ENCODE measurements at regions not wholly inside any gene's neighbourhood (a gene's known extent, or its start where the extent isn't known, plus 50 kb on each side); places are given as distances from the start of the nearest gene placed in this dataset.
"Not testable (repeated sequence)": the region's sequence is repeated elsewhere in the genome, so short reads cannot be mapped to it uniquely, and the experiment has no call there.

DNA sequence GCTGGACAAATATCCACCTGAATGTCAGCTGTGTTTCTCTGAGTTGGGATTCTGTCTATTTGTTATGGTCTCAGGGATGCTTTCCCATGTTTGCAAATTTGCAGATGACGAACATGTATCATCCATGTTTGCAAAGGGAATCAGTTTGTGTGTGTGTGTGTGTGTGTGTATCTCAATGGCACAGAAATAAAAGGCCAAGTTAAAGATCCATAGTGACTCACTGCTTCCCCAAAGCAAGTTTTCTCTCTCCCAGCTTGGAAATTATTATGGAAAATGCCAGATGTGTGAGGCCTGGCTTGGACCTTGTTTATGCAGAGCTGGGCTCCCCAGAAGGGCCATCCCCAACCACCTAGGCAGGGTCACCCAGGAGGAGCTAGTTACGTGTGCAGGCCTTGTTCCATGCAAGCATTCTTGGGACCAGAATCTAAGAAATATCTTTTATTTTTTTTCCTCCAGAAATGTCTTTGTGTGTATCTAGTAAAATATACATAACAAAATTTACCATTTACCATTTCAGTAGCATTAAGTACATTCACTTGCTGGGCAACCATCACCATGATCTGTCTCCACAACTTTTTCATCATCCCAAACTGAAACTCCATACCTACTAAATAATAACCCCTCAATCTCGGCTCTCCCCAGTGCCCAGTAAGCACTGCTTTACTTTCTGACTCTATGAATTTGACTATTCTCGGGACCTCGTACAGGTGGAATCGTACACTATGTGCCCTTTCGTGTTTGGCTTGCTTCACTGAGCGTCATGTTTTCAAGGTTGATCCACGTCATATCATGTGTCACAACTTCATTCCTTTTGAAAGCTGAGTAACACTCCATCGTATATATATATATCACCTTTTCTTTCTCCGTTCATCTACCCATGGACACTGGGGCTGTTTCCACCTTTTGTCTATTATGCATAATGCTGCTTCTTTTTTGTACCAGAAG, 56.6 kb upstream of the WNT7B start:
- no peaks in the 10 kb centered on the region for H3K27me3 ChIP-seq (replicated peaks; ENCODE audit: insufficient read depth)
- peaks cover 0 to 18% of the 10 kb centered on the region in 2 donors for H3K4me1 ChIP-seq (ENCODE audit: control insufficient read depth in 1 of 2, low read depth in 2 of 2)
- H3K4me3 ChIP-seq = no peak overlapping the region
- H3K27ac ChIP-seq = peak overlapping the region in 1 of 2 donors; percentile 83
- TF ChIP-seq, protein P1, sequence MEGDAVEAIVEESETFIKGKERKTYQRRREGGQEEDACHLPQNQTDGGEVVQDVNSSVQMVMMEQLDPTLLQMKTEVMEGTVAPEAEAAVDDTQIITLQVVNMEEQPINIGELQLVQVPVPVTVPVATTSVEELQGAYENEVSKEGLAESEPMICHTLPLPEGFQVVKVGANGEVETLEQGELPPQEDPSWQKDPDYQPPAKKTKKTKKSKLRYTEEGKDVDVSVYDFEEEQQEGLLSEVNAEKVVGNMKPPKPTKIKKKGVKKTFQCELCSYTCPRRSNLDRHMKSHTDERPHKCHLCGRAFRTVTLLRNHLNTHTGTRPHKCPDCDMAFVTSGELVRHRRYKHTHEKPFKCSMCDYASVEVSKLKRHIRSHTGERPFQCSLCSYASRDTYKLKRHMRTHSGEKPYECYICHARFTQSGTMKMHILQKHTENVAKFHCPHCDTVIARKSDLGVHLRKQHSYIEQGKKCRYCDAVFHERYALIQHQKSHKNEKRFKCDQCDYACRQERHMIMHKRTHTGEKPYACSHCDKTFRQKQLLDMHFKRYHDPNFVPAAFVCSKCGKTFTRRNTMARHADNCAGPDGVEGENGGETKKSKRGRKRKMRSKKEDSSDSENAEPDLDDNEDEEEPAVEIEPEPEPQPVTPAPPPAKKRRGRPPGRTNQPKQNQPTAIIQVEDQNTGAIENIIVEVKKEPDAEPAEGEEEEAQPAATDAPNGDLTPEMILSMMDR (IDR thresholded peaks at IDR 0.05) = no peak
- H3K9me3 ChIP-seq = no peaks in the 10 kb centered on the region
- no peak for DNase-seq (ENCODE audit: low spot score)
- ATAC-seq (ENCODE audit: insufficient number of reproducible peaks, low FRiP score, low read depth) = no peak
- no peaks in the 10 kb centered on the region for H3K36me3 ChIP-seq

DNA sequence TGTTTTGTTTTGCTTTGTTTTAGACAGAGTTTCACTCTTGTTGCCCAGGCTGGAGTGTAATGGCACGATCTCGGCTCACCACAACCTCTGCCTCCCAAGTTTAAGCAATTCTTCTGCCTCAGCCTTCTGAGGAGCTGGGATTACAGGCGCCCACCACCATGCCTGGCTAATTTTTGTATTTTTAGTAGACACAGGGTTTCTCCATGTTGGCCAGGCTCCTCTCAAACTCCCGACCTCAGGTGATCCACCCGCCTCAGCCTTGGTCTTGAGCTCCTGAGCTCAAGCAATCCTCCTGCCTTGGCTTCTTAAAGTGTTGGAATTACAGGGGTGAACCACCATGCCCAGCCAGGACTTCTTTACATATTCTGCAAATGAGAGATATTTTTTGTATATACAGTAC, 57.5 kb upstream of the WNT7B start:
- DNase-seq (ENCODE audit: low spot score); H3K36me3 ChIP-seq; H3K27me3 ChIP-seq (replicated peaks; ENCODE audit: insufficient read depth); H3K4me3 ChIP-seq; H3K9me3 ChIP-seq; ATAC-seq (ENCODE audit: insufficient number of reproducible peaks, low FRiP score, low read depth): not testable (repeated sequence)
- H3K27ac ChIP-seq = peak overlapping the region in 1 of 2 donors; percentile 83
- peaks cover 0 to 18% of the 10 kb centered on the region in 2 donors for H3K4me1 ChIP-seq (ENCODE audit: control insufficient read depth in 1 of 2, low read depth in 2 of 2)

DNA sequence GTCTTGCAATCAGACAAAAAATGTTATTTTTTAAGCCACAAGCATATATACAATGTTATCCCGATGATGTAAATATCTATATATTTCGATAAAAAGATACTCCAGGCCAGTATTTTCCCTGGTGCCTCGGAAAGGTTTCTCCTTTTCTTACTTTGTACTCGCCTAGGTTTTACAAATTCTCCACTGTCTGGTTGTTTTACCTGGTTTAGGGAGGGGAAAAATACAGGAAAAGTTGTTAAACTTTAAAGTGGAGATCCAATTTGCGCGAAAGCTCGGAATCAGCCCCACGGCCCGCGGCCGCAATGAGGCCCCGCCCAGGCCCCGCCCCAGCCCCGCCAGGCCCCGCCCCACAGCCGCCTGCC, 58.4 kb upstream of the WNT7B start:
- peak overlapping the region; percentile 78 to 83 for H3K27ac ChIP-seq
- DNase-seq (ENCODE audit: low spot score) = no peak
- no peaks in the 10 kb centered on the region for H3K9me3 ChIP-seq
- TF ChIP-seq, protein P1 (IDR thresholded peaks at IDR 0.05) = no peak
- peak overlapping the region; percentile 69 for H3K4me3 ChIP-seq
- H3K36me3 ChIP-seq = no peaks in the 10 kb centered on the region
- no peaks in the 10 kb centered on the region for H3K27me3 ChIP-seq (replicated peaks; ENCODE audit: insufficient read depth)
- H3K4me1 ChIP-seq (ENCODE audit: control insufficient read depth in 1 of 2, low read depth in 2 of 2) = peaks cover 0 to 18% of the 10 kb centered on the region in 2 donors
- peak; percentile 1 for ATAC-seq (ENCODE audit: insufficient number of reproducible peaks, low FRiP score, low read depth)

DNA sequence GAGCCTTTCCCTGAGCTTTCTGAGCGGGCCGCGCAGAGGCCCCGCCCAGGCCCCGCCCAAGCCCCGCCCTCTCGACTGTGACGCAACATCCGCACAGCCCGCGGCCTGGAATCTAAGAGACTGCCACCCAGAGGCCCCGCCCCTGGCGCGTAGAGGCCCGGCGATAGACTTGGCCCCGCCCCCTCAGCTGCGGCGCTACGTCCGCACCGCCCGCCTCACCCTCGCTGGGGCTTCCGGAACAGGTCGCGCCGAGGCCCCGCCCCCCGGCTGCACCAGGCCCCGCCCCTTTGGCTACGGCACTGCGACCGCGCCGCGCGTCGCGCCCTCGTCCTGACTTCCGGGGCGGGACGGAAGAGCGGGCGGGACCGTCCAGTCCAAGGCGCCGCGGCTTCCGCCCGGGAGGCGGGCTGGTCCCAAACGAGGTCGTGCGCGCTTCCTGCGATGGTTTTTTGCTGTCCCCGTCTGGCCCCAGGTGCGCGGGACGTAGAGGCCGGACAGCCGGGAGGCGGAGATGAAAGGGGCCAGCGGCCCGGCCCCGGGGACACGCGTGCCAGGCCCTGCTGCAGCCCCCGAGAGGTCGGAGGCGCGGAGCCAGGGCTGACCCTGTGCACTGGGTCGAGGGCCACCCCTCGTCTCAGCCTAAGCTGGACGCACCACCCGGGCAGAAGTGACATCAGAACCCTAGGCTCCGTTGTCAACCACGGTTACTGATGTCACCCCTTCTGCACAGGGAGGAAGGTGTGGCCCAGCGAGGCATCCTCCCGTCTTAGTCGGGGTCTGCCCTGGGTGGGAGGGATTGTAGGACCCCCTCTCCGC, 59.0 kb upstream of the WNT7B start:
- Histone ChIP-seq H3K9me3 (no peaks in the 10 kb centered on the region), H3K36me3 (no peaks in the 10 kb centered on the region), H3K27me3 (replicated peaks; ENCODE audit: insufficient read depth) (no peaks in the 10 kb centered on the region), H3K4me3 (peak overlapping the region; percentile 76), H3K27ac (peak overlapping the region; percentile 87 to 95), H3K4me1 (ENCODE audit: control insufficient read depth in 1 of 2, low read depth in 2 of 2) (peaks cover 0 to 18% of the 10 kb centered on the region in 2 donors)
- TF ChIP-seq, protein P1 (IDR thresholded peaks at IDR 0.05) = no peak
- ATAC-seq (ENCODE audit: insufficient number of reproducible peaks, low FRiP score, low read depth) (peak; percentile 81), DNase-seq (ENCODE audit: low spot score) (peak; percentile 97)

DNA sequence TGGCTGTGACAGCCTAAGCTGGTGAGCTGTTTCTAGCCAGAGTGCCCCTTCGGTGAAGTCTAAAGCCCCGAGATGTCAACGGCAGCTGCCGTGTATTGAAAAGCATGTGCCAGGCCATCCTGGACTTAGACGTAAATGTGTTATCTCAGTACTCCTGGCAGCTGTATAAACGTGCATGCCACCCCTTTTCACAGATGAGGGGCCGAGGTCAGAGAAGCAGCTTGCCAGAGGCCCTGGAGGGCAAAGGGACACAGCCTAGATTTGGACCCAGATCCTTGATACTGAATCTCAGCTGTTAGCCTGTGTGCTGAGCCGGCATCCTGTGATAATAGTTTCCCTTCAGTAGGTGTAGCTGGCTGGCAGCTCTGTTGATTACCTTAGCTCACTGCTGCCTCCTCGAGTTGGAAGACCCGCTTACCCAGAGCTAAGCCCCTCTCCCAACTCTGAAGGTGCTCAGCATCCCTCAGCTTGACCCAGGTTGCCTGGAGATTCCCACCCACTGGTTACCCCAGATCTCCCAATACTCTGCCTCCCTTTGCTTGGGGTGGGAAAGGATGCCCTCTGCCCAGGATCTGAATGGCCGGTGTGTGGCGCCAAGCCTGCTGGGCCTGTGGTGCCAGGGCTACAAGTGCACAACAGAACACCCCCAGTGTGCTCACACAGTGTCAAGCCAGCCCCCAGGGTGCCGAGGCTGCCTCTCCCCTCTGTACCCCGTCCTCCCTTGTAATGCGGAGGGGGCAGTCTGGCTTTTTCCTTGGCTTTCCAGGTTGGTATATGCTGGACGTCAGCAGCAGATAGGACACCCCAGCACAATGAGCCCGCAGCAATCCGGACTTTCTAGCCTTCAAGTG, 59.8 kb upstream of the WNT7B start:
- TF ChIP-seq, protein P1 (IDR thresholded peaks at IDR 0.05) = no peak
- ATAC-seq (ENCODE audit: insufficient number of reproducible peaks, low FRiP score, low read depth) (no peak), DNase-seq (ENCODE audit: low spot score) (no peak)
- H3K9me3 ChIP-seq = no peaks in the 10 kb centered on the region
- peak overlapping the region; percentile 76 for H3K4me3 ChIP-seq
- peaks cover under 1 to 22% of the 10 kb centered on the region in 2 donors for H3K4me1 ChIP-seq (ENCODE audit: control insufficient read depth in 1 of 2, low read depth in 2 of 2)
- peak overlapping the region; percentile 87 to 95 for H3K27ac ChIP-seq
- H3K36me3 ChIP-seq = no peaks in the 10 kb centered on the region
- H3K27me3 ChIP-seq (replicated peaks; ENCODE audit: insufficient read depth) = no peaks in the 10 kb centered on the region

All from thoracic aorta (tissue), 2 donors.